NT2/D1 (cell line): ENCODE measurements at regions not wholly inside any gene's neighbourhood (a gene's known extent, or its start where the extent isn't known, plus 50 kb on each side); places are given as distances from the start of the nearest gene placed in this dataset.

ENCODE experiments used
- DNase-seq: peaks from one replicate; pipeline ENCODE4 v3.0.0-alpha.2; 2011; ENCODE audit warnings: low read depth, low spot score
- H3K27me3 ChIP-seq: 2 replicates; pipeline ENCODE4 v1.6.0; 2011; ENCODE audit warnings: mild to moderate bottlenecking; ENCODE audit not compliant: insufficient read length, insufficient read depth
- H3K36me3 ChIP-seq: 2 replicates; pipeline ENCODE4 v1.6.1; 2011; ENCODE audit warnings: mild to moderate bottlenecking, low read length, mixed read lengths; ENCODE audit not compliant: insufficient read depth, insufficient read length
- H3K4me1 ChIP-seq: 2 replicates; pipeline ENCODE4 v1.5.1; 2011; ENCODE audit not compliant: insufficient read depth, insufficient read length
- H3K4me3 ChIP-seq: 2 replicates; pipeline ENCODE4 v1.5.1; 2011; ENCODE audit warnings: low read depth; ENCODE audit not compliant: insufficient read length
- H3K9ac ChIP-seq: 2 replicates; pipeline ENCODE4 v1.6.0; 2011; ENCODE audit warnings: low read depth; ENCODE audit not compliant: insufficient read length
- H3K9me3 ChIP-seq: 2 replicates; pipeline ENCODE4 v1.5.1; 2011; ENCODE audit warnings: mild to moderate bottlenecking, low read length; ENCODE audit not compliant: insufficient read depth
- SUZ12 ChIP-seq: IDR thresholded peaks from 2 replicates; pipeline ENCODE4 v1.6.1; 2011; ENCODE audit not compliant: insufficient read length, insufficient read depth; ENCODE audit errors: extremely low read depth
- YY1 ChIP-seq: IDR thresholded peaks from 2 replicates; pipeline ENCODE4 v1.6.1; 2011; ENCODE audit not compliant: insufficient read length, insufficient read depth
- ZNF274 ChIP-seq: IDR thresholded peaks from 2 replicates; pipeline ENCODE4 v1.6.1; 2011; ENCODE audit warnings: mild to moderate bottlenecking, low read depth, low read length

GRCh38 chr2:43171789-43172188, 54.6 kb downstream of the ZFP36L2 start:
- no peak for DNase-seq
- H3K9me3 ChIP-seq, result peaks cover 38% of the 10 kb centered on the region
- TF ChIP-seq SUZ12 (no peak), YY1 (no peak), ZNF274 (no peak)
- H3K9ac ChIP-seq, result peak overlapping the region; percentile 9
- H3K4me1 ChIP-seq, result peaks cover 11% of the 10 kb centered on the region
- H3K36me3 ChIP-seq, result no peaks in the 10 kb centered on the region
- H3K27me3 ChIP-seq, result no peaks in the 10 kb centered on the region
- H3K4me3 ChIP-seq, result no peak overlapping the region

- TF ChIP-seq YY1, result no peak
- no peak for TF ChIP-seq SUZ12
- no peak for TF ChIP-seq ZNF274
- H3K36me3 ChIP-seq, result no peaks in the 10 kb centered on the region
- peaks cover 11% of the 10 kb centered on the region for H3K4me1 ChIP-seq
- DNase-seq, result no peak
- no peaks in the 10 kb centered on the region for H3K27me3 ChIP-seq
- H3K9me3 ChIP-seq, result peaks cover 26% of the 10 kb centered on the region
- H3K4me3 ChIP-seq, result no peak overlapping the region
- no peak overlapping the region for H3K9ac ChIP-seq
These were observed 55.9 kb downstream of the ZFP36L2 start for GRCh38 chr2:43170405-43171105.

- H3K9ac ChIP-seq, result no peak overlapping the region
- H3K4me1 ChIP-seq, result peaks cover 14% of the 10 kb centered on the region
- no peak overlapping the region for H3K4me3 ChIP-seq
- TF ChIP-seq YY1 (no peak), SUZ12 (no peak), ZNF274 (no peak)
- H3K36me3 ChIP-seq, result no peaks in the 10 kb centered on the region
- peaks cover 20% of the 10 kb centered on the region for H3K9me3 ChIP-seq
- no peak for DNase-seq
- H3K27me3 ChIP-seq, result no peaks in the 10 kb centered on the region
These were observed 56.4 kb downstream of the ZFP36L2 start for GRCh38 chr2:43169987-43170386.

- Histone ChIP-seq H3K4me1 (peaks cover 14% of the 10 kb centered on the region), H3K9ac (no peak overlapping the region), H3K4me3 (no peak overlapping the region), H3K27me3 (no peaks in the 10 kb centered on the region), H3K36me3 (no peaks in the 10 kb centered on the region), H3K9me3 (peaks cover 14% of the 10 kb centered on the region; the same call in 1 of the 2 replicates)
- TF ChIP-seq YY1 (no peak), SUZ12 (no peak), ZNF274 (no peak)
- DNase-seq, result no peak
These were observed 57.1 kb downstream of the ZFP36L2 start for GRCh38 chr2:43169099-43169945.

GRCh38 chr2:43168016-43168369, 58.4 kb downstream of the ZFP36L2 start:
- H3K4me1 ChIP-seq, result peaks cover 14% of the 10 kb centered on the region
- no peak overlapping the region for H3K4me3 ChIP-seq
- 0 out of 2 replicates have a peak, but pooled peaks cover under 1% of the 10 kb centered on the region for H3K9me3 ChIP-seq
- H3K9ac ChIP-seq, result no peak overlapping the region
- no peaks in the 10 kb centered on the region for H3K27me3 ChIP-seq
- DNase-seq, result no peak
- H3K36me3 ChIP-seq, result no peaks in the 10 kb centered on the region
- no peak for TF ChIP-seq SUZ12
- TF ChIP-seq YY1, result no peak
- TF ChIP-seq ZNF274, result no peak

- Histone ChIP-seq H3K9ac (no peak overlapping the region), H3K4me3 (no peak overlapping the region), H3K9me3 (no peaks in the 10 kb centered on the region), H3K4me1 (peaks cover 14% of the 10 kb centered on the region), H3K27me3 (no peaks in the 10 kb centered on the region), H3K36me3 (no peaks in the 10 kb centered on the region)
- no peak for DNase-seq
- TF ChIP-seq SUZ12 (no peak), ZNF274 (no peak), YY1 (no peak)
These were observed 60.9 kb downstream of the ZFP36L2 start for GRCh38 chr2:43165378-43166069.

GRCh38 chr2:43164686-43165085, 61.7 kb downstream of the ZFP36L2 start:
- Histone ChIP-seq H3K4me3 (no peak overlapping the region), H3K36me3 (no peaks in the 10 kb centered on the region), H3K9ac (no peak overlapping the region), H3K9me3 (no peaks in the 10 kb centered on the region), H3K27me3 (no peaks in the 10 kb centered on the region), H3K4me1 (peaks cover 13% of the 10 kb centered on the region)
- no peak for TF ChIP-seq YY1
- no peak for TF ChIP-seq ZNF274
- TF ChIP-seq SUZ12, result no peak
- no peak for DNase-seq
